Naive thymus-derived CD4-positive, alpha-beta T cell (primary cell): ENCODE measurements at regions not wholly inside any gene's neighbourhood (a gene's known extent, or its start where the extent isn't known, plus 50 kb on each side); places are given as distances from the start of the nearest gene placed in this dataset.
"Not testable (repeated sequence)": the region's sequence is repeated elsewhere in the genome, so short reads cannot be mapped to it uniquely, and the experiment has no call there.

Experiments used
- ATAC-seq: fragments of 150-1000 bp; cut with Tn5 transposase; 2 replicates; pipeline ENCODE4 v1.10.0; 2021; ENCODE audit warnings: mild to moderate bottlenecking, moderate library complexity
- CTCF ChIA-PET: fragments of 350-600 bp; sonication (Branson Sonifier 250); formaldehyde crosslinking; loops from one replicate; lab custom pipeline; 2021; ENCODE audit warnings: antibody characterized with exemption; lab: Charles Lee
- POLR2A ChIA-PET: fragments of 350-600 bp; sonication (Branson Sonifier 250); formaldehyde crosslinking; loops from one replicate; lab custom pipeline; 2021; ENCODE audit warnings: antibody characterized with exemption, inconsistent platforms; lab: Charles Lee
- DNase-seq, 9 donors: peaks; one replicate each; pipeline versions ENCODE4 v3.0.0 to v3.0.0-alpha.2; 2020 to 2022; ENCODE audit warnings: mixed read lengths in 1 of 9
- H3K27ac ChIP-seq: one replicate; pipeline ENCODE4 v1.7.0; 2013; ENCODE audit warnings: mild to moderate bottlenecking, low read depth, low read length, moderate library complexity
- H3K27me3 ChIP-seq, 2 donors: one replicate each; pipeline ENCODE4 v1.7.0; 2013; ENCODE audit warnings: low read length in 2 of 2, mild to moderate bottlenecking in 2 of 2, moderate library complexity in 2 of 2; ENCODE audit not compliant: control insufficient read depth in 2 of 2, insufficient read depth in 2 of 2
- H3K36me3 ChIP-seq, 3 experiments: 1 replicate in 2 of 3; 2 replicates in 1 of 3; pipeline ENCODE4 v1.7.0; 2013; ENCODE audit warnings: low read length in 3 of 3, mild to moderate bottlenecking in 3 of 3, moderate library complexity in 1 of 3; ENCODE audit not compliant: insufficient read depth in 3 of 3, control insufficient read depth in 2 of 3
- H3K4me1 ChIP-seq, 2 donors: one replicate each; pipeline ENCODE4 v1.7.0; 2013; ENCODE audit warnings: low read length in 2 of 2, mild to moderate bottlenecking in 2 of 2, moderate library complexity in 1 of 2; ENCODE audit not compliant: control insufficient read depth in 2 of 2, insufficient read depth in 2 of 2
- H3K4me3 ChIP-seq: 2 replicates; pipeline ENCODE4 v1.7.0; 2013; ENCODE audit warnings: mild to moderate bottlenecking, low read length
- H3K9me3 ChIP-seq, 3 experiments: 1 replicate in 2 of 3; 2 replicates in 1 of 3; pipeline ENCODE4 v1.7.0; 2013; ENCODE audit warnings: low read length in 3 of 3; ENCODE audit not compliant: control insufficient read depth in 2 of 3
- H3K27ac Mint-ChIP-seq, 9 donors: one replicate each; pipeline ENCODE4 v1.8.0; 2020 to 2022; ENCODE audit warnings: mixed read lengths in 9 of 9, mild to moderate bottlenecking in 8 of 9, moderate library complexity in 5 of 9, inconsistent platforms in 2 of 9
- H3K27me3 Mint-ChIP-seq, 5 donors: one replicate each; pipeline ENCODE4 v1.8.0; 2021 to 2022; ENCODE audit warnings: mixed read lengths in 5 of 5, mild to moderate bottlenecking in 1 of 5
- H3K36me3 Mint-ChIP-seq, 5 donors: one replicate each; pipeline ENCODE4 v1.8.0; 2020 to 2022; ENCODE audit warnings: mixed read lengths in 5 of 5, mild to moderate bottlenecking in 3 of 5, inconsistent platforms in 1 of 5
- H3K4me1 Mint-ChIP-seq, 7 donors: one replicate each; pipeline ENCODE4 v1.8.0; 2020 to 2022; ENCODE audit warnings: mixed read lengths in 7 of 7, mild to moderate bottlenecking in 3 of 7, inconsistent platforms in 1 of 7
- H3K4me3 Mint-ChIP-seq, 10 donors: one replicate each; pipeline ENCODE4 v1.8.0; 2020 to 2022; ENCODE audit warnings: mild to moderate bottlenecking in 10 of 10, mixed read lengths in 10 of 10, moderate library complexity in 6 of 10, inconsistent platforms in 2 of 10
- H3K9me3 Mint-ChIP-seq, 11 donors: one replicate each; pipeline ENCODE4 v1.8.0; 2020 to 2022; ENCODE audit warnings: mixed read lengths in 11 of 11, mild to moderate bottlenecking in 4 of 11, inconsistent platforms in 1 of 11, moderate library complexity in 1 of 11
- intact Hi-C, 2 donors: fragments of 100-400 bp; cut with micrococcal nuclease; formaldehyde crosslinking; loops; one replicate each; pipeline ENCODE4 v1.15.1; 2023

DNA sequence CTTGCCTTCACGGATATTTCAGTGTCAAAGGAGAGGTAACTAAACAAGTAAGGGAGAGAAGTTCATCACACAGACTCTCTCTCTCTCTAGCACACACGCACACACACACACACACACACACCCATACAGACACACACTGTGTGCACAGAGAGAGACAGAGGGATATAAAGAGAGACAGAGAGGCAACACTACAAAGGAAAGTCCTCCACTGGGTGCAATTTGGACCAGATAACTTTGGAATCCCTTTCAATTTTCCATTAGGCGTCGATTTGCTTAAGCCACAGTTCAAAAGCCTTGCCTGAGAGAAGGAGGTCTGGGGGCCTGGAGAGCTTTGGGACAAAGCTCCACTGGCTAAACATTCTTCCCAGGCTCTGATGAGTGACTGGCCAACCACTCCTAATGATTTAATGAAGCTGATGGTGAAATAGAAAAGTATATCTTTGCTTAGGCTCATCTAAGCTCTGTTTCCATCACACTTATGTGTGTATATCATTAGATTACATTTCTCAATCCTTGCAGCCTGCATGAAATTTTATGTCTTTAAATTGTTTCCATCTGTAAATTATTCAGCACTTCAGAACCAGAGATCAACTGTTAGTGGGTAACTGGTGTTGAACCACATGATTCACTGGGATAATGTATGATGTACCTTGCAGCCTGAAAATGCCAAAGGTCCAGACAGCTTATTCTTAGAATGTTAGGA is 180.8 kb downstream of the MAGEB17 start:
- intact Hi-C loops = no loop called here
- H3K4me1 Mint-ChIP-seq = no peaks in the 10 kb centered on the region
- CTCF ChIA-PET = interaction anchor here (0.6 kb wide), 1 partner anchor 60 kb away, joined by 3 read pairs; no protein-coding TSS in a partner anchor
- POLR2A ChIA-PET = no interaction called here
- no peaks in the 10 kb centered on the region for H3K4me1 ChIP-seq
- H3K27ac ChIP-seq = no peak overlapping the region
- H3K9me3 Mint-ChIP-seq = peaks cover 0 to 2% (median 0%) of the 10 kb centered on the region in 11 donors
- no peaks in the 10 kb centered on the region for H3K36me3 Mint-ChIP-seq
- peaks cover 0 to 9% (median 6%) of the 10 kb centered on the region in 5 donors for H3K27me3 Mint-ChIP-seq
- H3K36me3 ChIP-seq = no peaks in the 10 kb centered on the region
- no peak overlapping the region for H3K27ac Mint-ChIP-seq
- H3K27me3 ChIP-seq = no peaks in the 10 kb centered on the region
- ATAC-seq = no peak
- H3K4me3 Mint-ChIP-seq = no peak overlapping the region
- no peak overlapping the region for H3K4me3 ChIP-seq
- no peaks in the 10 kb centered on the region for H3K9me3 ChIP-seq
- no peak for DNase-seq

DNA sequence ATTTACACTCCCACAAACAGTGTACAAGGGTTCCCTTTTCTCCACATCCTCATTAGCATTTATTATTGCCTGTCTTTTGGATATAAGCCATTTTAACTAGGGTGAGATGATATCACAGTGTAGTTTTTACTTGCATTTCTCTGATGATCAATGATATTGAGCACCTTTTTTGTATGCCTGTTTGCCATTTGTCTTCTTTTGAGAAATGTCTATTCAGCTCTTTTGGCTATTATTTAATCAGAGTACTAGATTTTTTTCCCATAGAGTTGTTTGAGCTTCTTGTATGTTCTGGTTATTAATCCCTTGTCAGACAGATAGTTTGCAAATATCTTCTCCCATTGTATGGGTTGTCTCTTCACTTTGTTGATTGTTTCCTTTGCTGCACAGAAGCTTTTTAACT is 190.6 kb downstream of the MAGEB17 start:
- ChIA-PET POLR2A (no interaction called here), CTCF (no interaction called here)
- no peaks in the 10 kb centered on the region for H3K9me3 ChIP-seq
- peaks cover 0 to 3% (median 0%) of the 10 kb centered on the region in 11 donors for H3K9me3 Mint-ChIP-seq
- no peaks in the 10 kb centered on the region for H3K4me1 ChIP-seq
- no peaks in the 10 kb centered on the region for H3K27me3 ChIP-seq
- no peaks in the 10 kb centered on the region for H3K36me3 ChIP-seq
- H3K4me3 Mint-ChIP-seq = no peak overlapping the region
- no peaks in the 10 kb centered on the region for H3K36me3 Mint-ChIP-seq
- H3K27me3 Mint-ChIP-seq = no peaks in the 10 kb centered on the region
- ATAC-seq = no peak
- no peak overlapping the region for H3K27ac Mint-ChIP-seq
- no peak overlapping the region for H3K27ac ChIP-seq
- intact Hi-C loops = no loop called here
- H3K4me1 Mint-ChIP-seq = no peaks in the 10 kb centered on the region
- no peak overlapping the region for H3K4me3 ChIP-seq
- DNase-seq = no peak

DNA sequence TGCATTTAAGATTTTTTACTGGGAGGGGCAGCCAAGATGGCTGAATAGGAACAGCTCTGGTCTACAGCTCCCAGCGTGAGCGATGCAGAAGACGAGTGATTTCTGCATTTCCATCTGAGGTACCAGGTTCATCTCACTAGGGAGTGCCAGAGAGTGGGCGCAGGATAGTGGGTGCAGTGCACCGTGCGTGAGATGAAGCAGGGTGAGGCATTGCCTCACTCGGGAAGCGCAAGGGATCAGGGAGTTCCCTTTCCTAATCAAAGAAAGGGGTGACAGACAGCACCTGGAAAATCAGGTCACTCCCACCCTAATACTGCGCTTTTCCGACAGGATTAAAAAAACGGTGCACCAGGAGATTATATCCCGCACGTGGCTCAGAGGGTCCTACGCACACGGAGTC is 192.8 kb downstream of the MAGEB17 start:
- H3K27me3 Mint-ChIP-seq, H3K4me1 Mint-ChIP-seq, H3K4me1 ChIP-seq, CTCF ChIA-PET, H3K27ac ChIP-seq, H3K27ac Mint-ChIP-seq, ATAC-seq, DNase-seq, H3K9me3 ChIP-seq, H3K9me3 Mint-ChIP-seq, POLR2A ChIA-PET, H3K27me3 ChIP-seq, intact Hi-C loops, H3K4me3 Mint-ChIP-seq, H3K36me3 Mint-ChIP-seq, H3K36me3 ChIP-seq, H3K4me3 ChIP-seq: not testable (repeated sequence)

DNA sequence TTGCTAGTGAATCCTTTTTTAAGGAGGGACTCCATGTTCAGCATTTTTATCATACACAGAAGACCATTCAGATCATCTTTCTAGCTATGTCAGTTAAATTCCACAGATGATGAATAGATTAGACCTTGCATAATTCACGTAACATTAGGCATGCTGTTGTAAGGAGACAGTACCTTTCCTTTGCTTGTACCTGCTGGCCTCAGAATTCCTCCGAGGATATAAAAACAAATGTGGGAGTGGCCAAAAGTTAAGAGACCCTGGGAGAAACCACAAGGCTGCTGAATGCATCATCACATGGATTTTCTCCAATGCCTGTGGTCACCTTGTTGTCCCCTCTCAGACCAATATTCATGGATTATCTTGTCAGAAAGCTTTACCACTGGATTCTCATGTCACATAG is 201.4 kb downstream of the MAGEB17 start:
- no peaks in the 10 kb centered on the region for H3K36me3 Mint-ChIP-seq
- intact Hi-C loops = no loop called here
- no peaks in the 10 kb centered on the region for H3K27me3 ChIP-seq
- no peak for DNase-seq
- no peak overlapping the region for H3K27ac Mint-ChIP-seq
- no peak for ATAC-seq
- H3K4me3 ChIP-seq = no peak overlapping the region
- H3K9me3 Mint-ChIP-seq = no peaks in the 10 kb centered on the region
- H3K4me1 Mint-ChIP-seq = no peaks in the 10 kb centered on the region
- POLR2A ChIA-PET = no interaction called here
- no peaks in the 10 kb centered on the region for H3K36me3 ChIP-seq
- H3K4me3 Mint-ChIP-seq = no peak overlapping the region
- H3K27ac ChIP-seq = no peak overlapping the region
- H3K27me3 Mint-ChIP-seq = peaks cover 0 to 5% (median 0%) of the 10 kb centered on the region in 5 donors
- H3K4me1 ChIP-seq = no peaks in the 10 kb centered on the region
- H3K9me3 ChIP-seq = no peaks in the 10 kb centered on the region
- CTCF ChIA-PET = no interaction called here

DNA sequence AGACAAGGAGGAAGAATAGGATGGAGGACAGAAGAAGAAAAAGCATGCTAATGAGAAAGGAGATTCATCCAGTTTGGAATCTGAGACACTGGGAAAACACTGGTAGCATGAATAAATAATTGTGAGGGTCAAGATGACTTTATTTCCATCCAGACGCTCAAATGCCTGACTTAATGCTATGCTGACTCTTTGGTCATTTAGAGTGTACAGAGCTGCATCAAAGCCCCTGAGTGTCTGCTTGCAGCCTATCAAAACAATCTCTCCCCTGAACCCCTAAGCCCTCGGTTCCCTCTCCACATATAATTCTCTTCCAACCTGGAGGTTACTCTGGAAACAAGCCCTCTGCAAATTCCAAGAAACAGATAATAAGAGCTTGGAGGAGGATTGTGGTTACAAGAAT is 208.8 kb downstream of the MAGEB17 start:
- H3K4me1 ChIP-seq = no peaks in the 10 kb centered on the region
- Mint-ChIP-seq H3K27ac (no peak overlapping the region), H3K36me3 (no peaks in the 10 kb centered on the region), H3K27me3 (peaks cover 0 to 4% (median 0%) of the 10 kb centered on the region in 5 donors), H3K4me3 (no peak overlapping the region), H3K9me3 (peaks cover 0 to 2% (median 0%) of the 10 kb centered on the region in 11 donors), H3K4me1 (no peaks in the 10 kb centered on the region)
- no peaks in the 10 kb centered on the region for H3K27me3 ChIP-seq
- intact Hi-C loops = no loop called here
- H3K36me3 ChIP-seq = no peaks in the 10 kb centered on the region
- no peaks in the 10 kb centered on the region for H3K9me3 ChIP-seq
- ChIA-PET POLR2A (no interaction called here), CTCF (no interaction called here)
- H3K27ac ChIP-seq = no peak overlapping the region
- ATAC-seq (no peak), DNase-seq (no peak)
- H3K4me3 ChIP-seq = no peak overlapping the region

DNA sequence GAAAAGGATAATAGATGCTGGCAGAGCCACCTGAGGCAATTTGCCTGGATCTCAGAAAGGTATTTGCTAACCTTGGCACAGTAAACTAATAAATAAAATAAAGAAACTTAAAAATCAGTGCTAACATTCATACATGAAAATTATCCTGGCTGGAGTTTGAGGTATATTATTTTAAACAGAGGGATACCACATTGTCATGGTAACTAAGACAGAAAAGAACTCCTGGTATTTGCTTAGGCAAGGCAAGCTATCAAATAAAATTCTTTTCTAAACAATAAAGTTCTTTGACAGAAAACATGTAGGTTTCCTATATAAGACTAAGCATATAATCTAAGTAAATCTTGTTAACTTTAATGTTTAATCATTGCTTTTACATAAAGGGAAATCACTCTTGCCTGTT is 218.8 kb downstream of the MAGEB17 start:
- Mint-ChIP-seq H3K27ac (no peak overlapping the region), H3K4me3 (no peak overlapping the region), H3K36me3 (no peaks in the 10 kb centered on the region), H3K4me1 (peaks cover 0 to 1% (median 0%) of the 10 kb centered on the region in 7 donors), H3K9me3 (peaks cover 0 to 12% (median 0%) of the 10 kb centered on the region in 11 donors), H3K27me3 (peaks cover 0 to 16% (median 4%) of the 10 kb centered on the region in 5 donors)
- H3K36me3 ChIP-seq = no peaks in the 10 kb centered on the region
- H3K27me3 ChIP-seq = no peaks in the 10 kb centered on the region
- intact Hi-C loops = no loop called here
- no peak overlapping the region for H3K27ac ChIP-seq
- ATAC-seq (no peak), DNase-seq (no peak)
- no peak overlapping the region for H3K4me3 ChIP-seq
- H3K9me3 ChIP-seq = no peaks in the 10 kb centered on the region
- no peaks in the 10 kb centered on the region for H3K4me1 ChIP-seq
- ChIA-PET CTCF (no interaction called here), POLR2A (no interaction called here)

DNA sequence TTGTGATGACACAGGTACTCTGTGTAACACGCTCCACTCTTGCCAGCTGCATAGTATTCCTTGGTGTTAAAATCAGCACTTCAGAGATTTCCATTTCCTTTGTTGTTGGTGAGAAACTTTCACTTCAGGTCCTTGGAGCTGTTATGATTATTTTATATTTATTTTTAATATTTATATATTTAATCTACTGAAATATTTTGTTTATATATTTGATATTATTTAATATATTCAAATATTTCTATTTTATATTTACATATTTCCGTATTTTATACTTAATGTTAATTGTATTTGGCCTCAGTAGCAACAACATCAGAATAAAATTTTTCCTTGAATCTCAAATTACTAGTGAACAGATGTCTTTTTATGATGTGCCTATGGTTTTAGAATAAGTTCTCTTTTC is 225.3 kb downstream of the MAGEB17 start:
- no peaks in the 10 kb centered on the region for H3K36me3 ChIP-seq
- intact Hi-C loops = no loop called here
- H3K27me3 ChIP-seq = no peaks in the 10 kb centered on the region
- H3K4me3 ChIP-seq = no peak overlapping the region
- no peak overlapping the region for H3K27ac ChIP-seq
- Mint-ChIP-seq H3K36me3 (no peaks in the 10 kb centered on the region), H3K27me3 (peaks cover 0 to 6% (median 4%) of the 10 kb centered on the region in 5 donors), H3K4me3 (no peak overlapping the region), H3K4me1 (peaks cover 0 to 1% (median 0%) of the 10 kb centered on the region in 7 donors), H3K27ac (no peak overlapping the region), H3K9me3 (peaks cover 0 to 12% (median 0%) of the 10 kb centered on the region in 11 donors)
- no peak for DNase-seq
- no peaks in the 10 kb centered on the region for H3K4me1 ChIP-seq
- no peak for ATAC-seq
- CTCF ChIA-PET = no interaction called here
- POLR2A ChIA-PET = no interaction called here
- H3K9me3 ChIP-seq = no peaks in the 10 kb centered on the region
